Erythroblast (primary cell): ENCODE measurements at regions not wholly inside any gene's neighbourhood (a gene's known extent, or its start where the extent isn't known, plus 50 kb on each side); places are given as distances from the start of the nearest gene placed in this dataset.
A peak's percentile ranks its signal among the peaks of the same experiment; 100 is the strongest.
"Not testable (repeated sequence)": the region's sequence is repeated elsewhere in the genome, so short reads cannot be mapped to it uniquely, and the experiment has no call there.

ENCODE experiments used
- DNase-seq, 2 experiments: peaks; one replicate each; lab custom pipeline; 2025; lab: John Stamatoyannopoulos, UW
- GATA1 ChIP-seq: IDR thresholded peaks from 2 replicates; pipeline ENCODE4 v1.6.1; 2011; ENCODE audit warnings: low read depth, mild to moderate bottlenecking, control low read depth, low read length, moderate library complexity
- POLR2A ChIP-seq: IDR thresholded peaks from 2 replicates; pipeline ENCODE4 v1.6.1; 2011; ENCODE audit warnings: mild to moderate bottlenecking, low read length

GRCh38 chr1:182331387-182331786 is 60.2 kb downstream of the GLUL start:
- no peak for DNase-seq

GRCh38 chr1:182330303-182330702 is 61.3 kb downstream of the GLUL start:
- TF ChIP-seq POLR2A, result no peak
- no peak for TF ChIP-seq GATA1
- DNase-seq, result peak; percentile 95 to 96

More at GRCh38 chr1:182331387-182331786, 60.2 kb downstream of the GLUL start:
- no peak for TF ChIP-seq GATA1
- no peak for TF ChIP-seq POLR2A

- peak; percentile 63 to 71 for DNase-seq
- TF ChIP-seq POLR2A, result no peak
- TF ChIP-seq GATA1, result no peak
These were observed 62.1 kb downstream of the GLUL start for GRCh38 chr1:182329471-182329870.

- TF ChIP-seq GATA1 (no peak), POLR2A (no peak)
- DNase-seq, result no peak
These were observed 63.0 kb downstream of the GLUL start for GRCh38 chr1:182328591-182328990.

GRCh38 chr1:182325339-182325738 is 66.3 kb downstream of the GLUL start:
- no peak for TF ChIP-seq GATA1
- no peak for DNase-seq

GRCh38 chr1:182321532-182321931 is 70.1 kb downstream of the GLUL start:
- DNase-seq, result not testable (repeated sequence)

GRCh38 chr1:182317611-182318161 is 73.9 kb downstream of the GLUL start:
- DNase-seq, result no peak
- no peak for TF ChIP-seq GATA1
- no peak for TF ChIP-seq POLR2A

- not testable (repeated sequence) for DNase-seq
These were observed 75.1 kb downstream of the GLUL start for GRCh38 chr1:182316454-182316853.

GRCh38 chr1:182315167-182315556 is 76.4 kb downstream of the GLUL start:
- DNase-seq, result no peak
- TF ChIP-seq POLR2A, result no peak
- no peak for TF ChIP-seq GATA1

- no peak for DNase-seq
- TF ChIP-seq GATA1 (no peak), POLR2A (no peak)
These were observed 81.8 kb downstream of the GLUL start for GRCh38 chr1:182309631-182310351.

GRCh38 chr1:182308826-182309225 is 82.8 kb downstream of the GLUL start:
- no peak for DNase-seq
- TF ChIP-seq GATA1 (no peak), POLR2A (no peak)

GRCh38 chr1:182307486-182307885 is 84.1 kb downstream of the GLUL start:
- not testable (repeated sequence) for DNase-seq

GRCh38 chr1:182305861-182306260 is 85.7 kb downstream of the GLUL start:
- TF ChIP-seq POLR2A (no peak), GATA1 (no peak)
- DNase-seq, result no peak

GRCh38 chr1:182304627-182305026 is 87.0 kb downstream of the GLUL start:
- DNase-seq, result no peak
- no peak for TF ChIP-seq GATA1
- no peak for TF ChIP-seq POLR2A

- no peak for TF ChIP-seq POLR2A
- no peak for TF ChIP-seq GATA1
- DNase-seq, result no peak
These were observed 87.4 kb downstream of the GLUL start for GRCh38 chr1:182304218-182304617.
